Heart right ventricle (tissue), 16 donors: ENCODE measurements at regions not wholly inside any gene's neighbourhood (a gene's known extent, or its start where the extent isn't known, plus 50 kb on each side); places are given as distances from the start of the nearest gene placed in this dataset.
"Not testable (repeated sequence)": the region's sequence is repeated elsewhere in the genome, so short reads cannot be mapped to it uniquely, and the experiment has no call there.

Source experiments
- ATAC-seq, 8 donors: fragments of 200-7000 bp; cut with Tn5 transposase; one replicate each; pipeline ENCODE4 v1.9.1; 2020; ENCODE audit warnings: mild to moderate bottlenecking in 8 of 8, moderate library complexity in 8 of 8, moderate number of reproducible peaks in 1 of 8
- DNase-seq, 2 donors: peaks; one replicate each; pipeline ENCODE4 v3.0.0-alpha.2; 2020
- H3K27ac ChIP-seq, 10 donors: fragments of 200-600 bp; sonication (generic) in 2 of 10; one replicate each; pipeline versions ENCODE4 v1.5.0 to v1.8.0; 2020 to 2022; ENCODE audit warnings: mild to moderate bottlenecking in 3 of 10
- H3K27me3 ChIP-seq, 7 donors: fragments of 200-600 bp; one replicate each; pipeline ENCODE4 v1.8.0; 2021 to 2022; ENCODE audit warnings: mild to moderate bottlenecking in 2 of 7
- H3K36me3 ChIP-seq, 9 donors: fragments of 200-600 bp; sonication (generic) in 1 of 9; one replicate each; pipeline versions ENCODE4 v1.5.0 to v1.8.0; 2020 to 2022; ENCODE audit warnings: mild to moderate bottlenecking in 2 of 9
- H3K4me1 ChIP-seq, 9 donors: fragments of 200-600 bp; sonication (generic) in 1 of 9; one replicate each; pipeline versions ENCODE4 v1.5.0 to v1.8.0; 2020 to 2022; ENCODE audit warnings: mild to moderate bottlenecking in 4 of 9
- H3K4me3 ChIP-seq, 10 donors: fragments of 200-600 bp; sonication (generic) in 2 of 10; one replicate each; pipeline versions ENCODE4 v1.5.0 to v1.8.0; 2020 to 2022; ENCODE audit warnings: mild to moderate bottlenecking in 7 of 10, moderate library complexity in 2 of 10
- H3K9me3 ChIP-seq, 11 donors: fragments of 200-600 bp in 10 of 11; sonication (generic) in 2 of 11; one replicate each; pipeline versions ENCODE4 v1.5.0 to v1.8.0; 2013 to 2022; ENCODE audit warnings: mild to moderate bottlenecking in 2 of 11, control low read depth in 1 of 11, moderate library complexity in 1 of 11
- WGBS, 2 donors: extraction: QIAGEN DNeasy Blood & Tissue Kit; methylation state at CpG; one replicate each; pipeline ENCODE4 v1.1.7; 2013; ENCODE audit warnings: inconsistent platforms in 1 of 2; 5-methylcytosine and 5-hydroxymethylcytosine counted together
- intact Hi-C, 10 donors: fragments of 100-400 bp; cut with DNase I; formaldehyde crosslinking; loops; one replicate each; pipeline versions ENCODE4 v1.11.1 to v1.14.2; 2022
- donor health status: Arrhythmogenic right ventricular cardiomyopathy.
- donor health status: ischemic (EF 13 %, LVEDD 7.1; RV severe dilation, severe dysfunction).
- donor health status: healthy with polysubstance abuse.
- donor health status: DM: no; HTN: yes; CAD: no.
- donor health status: DM: no; HTN: no; CAD: no.
- donor health status: ischemic (EF 25% LVEDD 6.9; RV normal size, moderate dysfunction).
- donor health status: ischemic (EF 25% LVEDD 5.7; RV mildly dilated, moderate dysfunction).
- donor health status: healthy.
- donor health status: DM: yes; HTN: yes; CAD: no.
- donor health status: Ischemic cardiomyopathy.
- donor health status: ischemic (EF 35%, LVEDD 5.7; RV mildly dilated, moderate dysfunction).
- donor health status: nonischemic (EF 11% LVEDD 7.7; RV severe dilation, severe dysfunction).
- donor health status: DM: yes; HTN: yes; CAD: no.
- donor health status: PGD.
- donor health status: ischemic (EF 29% LVEDD 5.4; RV normal size, mild dysfunction).
- donor health status: nonischemic (EF 23%, LVEDD 6.1; RV moderate dilation, normal function).

DNA sequence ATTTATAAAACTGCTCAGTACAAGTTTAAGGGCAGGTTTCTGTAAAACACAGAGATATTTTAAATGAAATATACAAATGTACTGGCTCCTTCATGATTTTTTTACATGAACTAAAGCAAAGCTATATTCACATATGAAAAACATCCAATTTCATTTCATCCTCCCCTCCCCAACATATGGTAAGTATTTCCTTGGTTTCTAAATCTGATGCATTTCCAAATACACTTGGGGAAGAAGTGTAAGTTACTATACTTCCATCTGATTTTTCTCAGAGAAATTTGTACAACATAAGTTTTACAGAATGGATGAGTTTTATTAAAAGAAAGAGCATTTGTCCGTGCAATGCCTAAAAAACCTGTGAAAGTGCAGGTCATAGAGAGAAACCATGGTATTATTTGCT is 109.0 kb upstream of the POMZP3 start:
- H3K27ac ChIP-seq, DNase-seq, H3K4me3 ChIP-seq, H3K4me1 ChIP-seq, ATAC-seq, intact Hi-C loops, H3K9me3 ChIP-seq, H3K36me3 ChIP-seq, H3K27me3 ChIP-seq: not testable (repeated sequence)
- WGBS, 2 donors: 90 to 95% methylated on average over 1 of the region's 1 CpG

DNA sequence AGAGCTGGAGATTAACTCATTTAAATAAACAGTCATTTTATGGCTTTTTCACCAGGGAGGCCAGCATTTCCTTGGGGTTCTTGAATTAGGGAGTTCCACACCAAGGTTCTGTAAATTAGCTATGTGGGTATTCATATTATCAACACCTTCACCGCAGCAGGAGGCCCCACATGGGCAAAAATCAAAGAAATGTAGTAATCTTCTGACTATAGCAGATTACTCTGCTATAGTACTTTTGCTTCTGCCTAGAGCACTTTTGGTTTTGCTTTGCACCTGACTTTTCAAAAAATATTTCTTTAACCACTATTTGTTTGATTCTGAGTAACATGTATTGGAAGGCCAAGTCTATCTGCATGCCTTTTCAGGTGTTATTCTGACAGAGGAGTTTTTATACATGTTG is 108.6 kb upstream of the POMZP3 start:
- H3K36me3 ChIP-seq, H3K27ac ChIP-seq, H3K9me3 ChIP-seq, H3K27me3 ChIP-seq, intact Hi-C loops, DNase-seq, H3K4me3 ChIP-seq, H3K4me1 ChIP-seq, ATAC-seq: not testable (repeated sequence)
- no CpG with 5 or more reads among the region's 1 CpG for WGBS, 2 donors

- H3K27ac ChIP-seq, H3K36me3 ChIP-seq, DNase-seq, intact Hi-C loops, H3K4me3 ChIP-seq, H3K27me3 ChIP-seq, H3K9me3 ChIP-seq, H3K4me1 ChIP-seq, ATAC-seq: not testable (repeated sequence)
- 87 to 89% methylated on average over 22 to 23 of the region's 23 CpGs for WGBS, 2 donors
Observed at GRCh38 chr7:76728571-76728974, 101.5 kb upstream of the POMZP3 start.

DNA sequence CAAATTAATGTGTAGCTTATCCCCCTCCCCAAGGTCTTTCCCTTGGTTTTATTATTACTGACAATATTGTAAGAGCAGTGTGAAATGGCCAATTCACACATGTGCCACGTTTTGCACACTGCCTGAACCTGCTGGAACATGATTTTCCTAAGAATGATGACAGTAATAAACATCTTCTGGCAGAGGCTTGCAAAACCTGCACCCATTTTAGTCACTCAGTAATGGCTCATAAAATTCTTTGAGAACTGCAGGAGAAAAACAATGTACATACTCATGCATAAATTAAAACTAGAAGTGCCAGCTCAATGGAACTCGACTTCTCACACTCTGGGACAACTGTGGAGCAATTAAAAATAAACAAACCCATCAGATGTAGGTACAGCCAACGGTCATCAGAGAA is 96.8 kb upstream of the POMZP3 start:
- H3K4me1 ChIP-seq, H3K36me3 ChIP-seq, H3K27ac ChIP-seq, DNase-seq, intact Hi-C loops, H3K27me3 ChIP-seq, ATAC-seq, H3K9me3 ChIP-seq, H3K4me3 ChIP-seq: not testable (repeated sequence)
- 36 to 40% methylated on average over 1 of the region's 3 CpGs for whole genome bisulfite sequencing, 2 donors

- intact Hi-C loops, DNase-seq, H3K27ac ChIP-seq, ATAC-seq, H3K27me3 ChIP-seq, H3K36me3 ChIP-seq, H3K4me3 ChIP-seq, H3K4me1 ChIP-seq: not testable (repeated sequence)
- WGBS, 2 donors: 67 to 88% methylated on average over 3 of the region's 4 CpGs
- H3K9me3 ChIP-seq: peaks cover 0 to 43% (median 5%) of the 10 kb centered on the region in 11 donors
Observed at GRCh38 chr7:76716551-76716950, 89.5 kb upstream of the POMZP3 start.

DNA sequence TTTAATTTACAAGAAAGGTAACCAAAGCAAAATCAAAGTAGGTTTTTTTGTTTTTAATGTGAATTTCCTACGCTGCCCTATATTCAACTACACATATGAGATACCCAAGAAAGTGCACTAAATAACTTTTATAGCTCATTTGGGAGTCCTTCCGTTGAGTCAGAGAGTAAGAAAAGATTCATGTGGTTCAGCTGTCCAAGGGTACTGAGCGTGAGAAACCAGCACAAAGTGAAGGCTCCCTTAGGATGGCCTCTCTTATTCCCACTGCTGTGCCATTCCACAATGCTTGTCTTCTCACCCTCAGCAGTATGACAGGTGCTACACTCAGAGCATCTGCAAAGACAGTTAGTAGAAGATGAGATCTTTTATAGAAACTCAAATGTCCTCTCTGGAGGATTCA is 85.8 kb upstream of the POMZP3 start:
- H3K4me3 ChIP-seq, H3K27me3 ChIP-seq, DNase-seq, H3K27ac ChIP-seq, ATAC-seq, H3K36me3 ChIP-seq, H3K4me1 ChIP-seq, intact Hi-C loops: not testable (repeated sequence)
- 84 to 91% methylated on average over 3 of the region's 3 CpGs for WGBS, 2 donors
- peaks cover 0 to 26% (median 5%) of the 10 kb centered on the region in 11 donors for H3K9me3 ChIP-seq

DNA sequence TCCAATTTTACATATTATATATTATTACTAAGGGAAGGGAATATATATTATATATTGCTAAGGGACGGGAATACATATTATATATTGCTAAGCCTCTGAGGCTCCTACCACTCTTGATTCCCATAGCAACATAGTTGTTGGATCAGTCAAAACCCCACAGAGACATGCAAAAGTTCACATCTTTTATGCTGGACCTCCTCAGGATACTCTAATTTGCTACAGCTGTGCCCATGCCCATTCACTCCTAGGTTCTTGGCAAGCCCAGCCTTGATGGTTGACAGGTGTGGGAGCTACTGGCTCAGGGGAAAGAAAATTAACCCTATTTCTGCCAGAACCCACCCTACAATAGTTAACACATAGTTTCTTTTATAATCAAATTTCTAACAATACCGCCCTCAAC is 84.6 kb upstream of the POMZP3 start:
- ATAC-seq, DNase-seq, intact Hi-C loops, H3K36me3 ChIP-seq, H3K27me3 ChIP-seq, H3K4me1 ChIP-seq, H3K4me3 ChIP-seq, H3K27ac ChIP-seq: not testable (repeated sequence)
- H3K9me3 ChIP-seq: peaks cover 0 to 15% (median under 1%) of the 10 kb centered on the region in 11 donors
- WGBS, 2 donors: 91% methylated on average over 2 of the region's 2 CpGs

DNA sequence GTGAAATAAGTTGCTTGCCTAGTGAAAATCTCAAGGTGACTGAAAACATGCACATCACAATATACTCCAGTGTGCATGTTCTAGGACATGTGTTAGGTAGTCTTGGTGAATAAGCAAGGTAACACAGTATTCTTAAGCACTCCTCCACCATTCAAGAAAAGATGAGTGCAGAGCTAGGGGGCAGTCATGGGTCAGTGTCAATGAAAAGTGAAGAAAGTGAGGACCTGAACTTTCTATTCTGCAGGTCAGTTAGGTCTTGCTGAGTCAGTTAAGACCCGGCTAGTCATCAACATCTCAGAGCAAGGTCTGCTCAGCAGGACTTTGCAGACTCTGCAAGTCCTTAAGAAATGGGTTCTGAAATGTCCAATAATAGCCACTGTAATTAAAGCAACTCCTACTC is 82.6 kb upstream of the POMZP3 start:
- H3K27me3 ChIP-seq, DNase-seq, ATAC-seq, H3K36me3 ChIP-seq, H3K4me3 ChIP-seq, intact Hi-C loops, H3K4me1 ChIP-seq, H3K27ac ChIP-seq: not testable (repeated sequence)
- WGBS, 2 donors: 43 to 48% methylated on average over 1 of the region's 1 CpG
- H3K9me3 ChIP-seq: peaks cover 0 to 12% (median 0%) of the 10 kb centered on the region in 11 donors

DNA sequence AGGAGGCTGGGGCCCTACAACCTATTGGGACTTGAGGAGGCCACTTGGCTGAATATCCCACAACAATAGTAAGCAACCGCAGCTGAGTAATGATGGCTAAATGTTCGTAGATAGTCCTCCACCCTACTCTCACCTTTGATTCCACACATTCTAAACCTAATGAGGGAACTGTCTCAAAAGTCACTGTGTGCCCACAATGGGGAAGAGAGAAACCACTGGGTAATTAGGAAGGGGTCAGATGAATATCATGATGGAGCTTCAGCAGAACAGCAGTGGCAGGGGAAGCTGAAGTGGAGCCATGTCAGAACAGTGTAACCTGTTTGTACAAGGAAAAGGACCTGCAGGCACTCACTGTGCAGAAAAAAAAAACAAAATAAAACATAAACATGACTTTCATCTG is 81.4 kb upstream of the POMZP3 start:
- 91 to 96% methylated on average over 2 of the region's 2 CpGs for WGBS, 2 donors
- H3K27me3 ChIP-seq, H3K4me3 ChIP-seq, H3K4me1 ChIP-seq, H3K36me3 ChIP-seq, intact Hi-C loops, DNase-seq, H3K27ac ChIP-seq, ATAC-seq: not testable (repeated sequence)
- H3K9me3 ChIP-seq: peaks cover 0 to 12% (median 0%) of the 10 kb centered on the region in 11 donors

- ATAC-seq, H3K27ac ChIP-seq, H3K4me1 ChIP-seq, intact Hi-C loops, H3K36me3 ChIP-seq, H3K27me3 ChIP-seq, H3K4me3 ChIP-seq, DNase-seq: not testable (repeated sequence)
- peaks cover 0 to 12% (median 0%) of the 10 kb centered on the region in 11 donors for H3K9me3 ChIP-seq
Observed at GRCh38 chr7:76703815-76704214, 76.7 kb upstream of the POMZP3 start.

GRCh38 chr7:76686277-76686676 is 59.2 kb upstream of the POMZP3 start:
- WGBS, 2 donors: 84 to 94% methylated on average over 2 of the region's 3 CpGs
- H3K36me3 ChIP-seq, intact Hi-C loops, H3K9me3 ChIP-seq, H3K4me1 ChIP-seq, DNase-seq, H3K27ac ChIP-seq, H3K4me3 ChIP-seq, H3K27me3 ChIP-seq, ATAC-seq: not testable (repeated sequence)

DNA sequence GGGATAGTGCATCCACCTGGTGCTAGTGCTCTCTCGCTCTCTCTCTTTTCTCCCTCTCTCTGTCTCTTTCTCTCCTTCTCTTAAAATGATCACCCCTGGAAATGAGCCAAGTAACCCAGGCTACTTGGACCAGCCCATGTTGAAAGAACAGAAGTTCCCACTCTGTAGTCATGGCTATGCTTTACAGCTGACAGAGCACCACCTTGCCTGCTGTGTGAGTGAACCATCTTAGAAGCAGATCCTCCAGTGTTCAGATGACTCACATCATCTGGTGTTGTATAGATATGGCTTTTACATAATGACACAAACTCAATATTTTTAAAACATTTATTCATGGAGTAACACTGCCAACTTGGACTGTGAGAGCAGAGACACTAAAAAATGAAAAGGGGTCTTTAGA is 57.7 kb upstream of the POMZP3 start:
- ATAC-seq, H3K27me3 ChIP-seq, DNase-seq, H3K36me3 ChIP-seq, H3K9me3 ChIP-seq, H3K4me1 ChIP-seq, H3K27ac ChIP-seq, intact Hi-C loops, H3K4me3 ChIP-seq: not testable (repeated sequence)
- WGBS, 2 donors: 94 to 100% methylated on average over 1 of the region's 1 CpG
